Neuronal stem cell (in vitro differentiated cells): ENCODE measurements at regions not wholly inside any gene's neighbourhood (a gene's known extent, or its start where the extent isn't known, plus 50 kb on each side); places are given as distances from the start of the nearest gene placed in this dataset.

ENCODE experiments used
- DNase-seq: peaks from one replicate; pipeline ENCODE4 v3.0.0-alpha.2; 2013; ENCODE audit warnings: low spot score
- H2AFZ ChIP-seq: one replicate; pipeline ENCODE4 v1.6.1; 2013; ENCODE audit warnings: mild to moderate bottlenecking, low read length, inconsistent platforms
- H2AK5ac ChIP-seq: 2 replicates; pipeline ENCODE4 v1.6.1; 2013; ENCODE audit warnings: low read depth, mild to moderate bottlenecking, inconsistent platforms, low read length, moderate library complexity, mixed read lengths
- H2BK120ac ChIP-seq: 2 replicates; pipeline ENCODE4 v1.6.1; 2013; ENCODE audit warnings: low read depth, mild to moderate bottlenecking, inconsistent platforms, low read length, moderate library complexity, mixed read lengths
- H2BK12ac ChIP-seq: one replicate; pipeline ENCODE4 v1.6.1; 2013; ENCODE audit warnings: low read length, inconsistent platforms
- H2BK15ac ChIP-seq: 2 replicates; pipeline ENCODE4 v1.6.1; 2013; ENCODE audit warnings: mild to moderate bottlenecking, low read length, inconsistent platforms, mixed read lengths
- H2BK5ac ChIP-seq: one replicate; pipeline ENCODE4 v1.6.1; 2013; ENCODE audit warnings: inconsistent platforms, mild to moderate bottlenecking, low read length, moderate library complexity
- H3K14ac ChIP-seq: one replicate; pipeline ENCODE4 v1.6.1; 2013; ENCODE audit warnings: low read length, inconsistent platforms
- H3K18ac ChIP-seq: 2 replicates; pipeline ENCODE4 v1.6.1; 2013; ENCODE audit warnings: low read length, inconsistent platforms
- H3K23ac ChIP-seq: 2 replicates; pipeline ENCODE4 v1.6.1; 2013; ENCODE audit warnings: low read depth, mild to moderate bottlenecking, mixed read lengths, low read length, inconsistent platforms; ENCODE audit not compliant: poor library complexity
- H3K27ac ChIP-seq: replicated peaks from 3 replicates; pipeline ENCODE4 v1.5.1; 2013; ENCODE audit warnings: low read length, inconsistent platforms
- H3K27me3 ChIP-seq, 3 experiments: 2 replicates each; pipeline ENCODE4 v1.6.1; 2013; ENCODE audit warnings: low read length in 3 of 3, mild to moderate bottlenecking in 2 of 3, inconsistent platforms in 1 of 3, low read depth in 1 of 3, mixed read lengths in 1 of 3, moderate library complexity in 1 of 3; ENCODE audit not compliant: control insufficient read depth in 3 of 3, insufficient read depth in 3 of 3
- H3K36me3 ChIP-seq, 2 donors: replicated peaks in 1 of 2; 2 replicates each; pipeline ENCODE4 v1.6.1; 2013; ENCODE audit warnings: low read length in 2 of 2; ENCODE audit not compliant: control insufficient read depth in 2 of 2, insufficient read depth in 2 of 2
- H3K4ac ChIP-seq: 2 replicates; pipeline ENCODE4 v1.6.1; 2013; ENCODE audit warnings: inconsistent platforms, mild to moderate bottlenecking, low read length, moderate library complexity
- H3K4me1 ChIP-seq, 2 donors: 1 replicate in 1 of 2; 2 replicates in 1 of 2; pipeline ENCODE4 v1.6.1; 2013; ENCODE audit warnings: low read length in 2 of 2, low read depth in 1 of 2; ENCODE audit not compliant: control insufficient read depth in 2 of 2, insufficient read depth in 1 of 2
- H3K4me2 ChIP-seq: one replicate; pipeline ENCODE4 v1.6.1; 2013; ENCODE audit warnings: mild to moderate bottlenecking, low read length, inconsistent platforms; ENCODE audit not compliant: insufficient read depth, poor library complexity, severe bottlenecking
- H3K4me3 ChIP-seq, 2 donors: 2 replicates each; pipeline ENCODE4 v1.5.1; 2013; ENCODE audit warnings: low read length in 2 of 2, mild to moderate bottlenecking in 2 of 2, inconsistent platforms in 1 of 2, moderate library complexity in 1 of 2
- H3K79me1 ChIP-seq: one replicate; pipeline ENCODE4 v1.6.1; 2013; ENCODE audit warnings: low read depth, mild to moderate bottlenecking, inconsistent platforms, low read length, moderate library complexity
- H3K9ac ChIP-seq: one replicate; pipeline ENCODE4 v1.6.1; 2013; ENCODE audit warnings: mild to moderate bottlenecking, low read depth, low read length, inconsistent platforms; ENCODE audit not compliant: poor library complexity
- H3K9me3 ChIP-seq, 2 donors: replicated peaks in 1 of 2; 2 replicates each; pipeline versions ENCODE3 to v1.6.1; 2013; ENCODE audit warnings: low read length in 2 of 2, mild to moderate bottlenecking in 2 of 2, inconsistent platforms in 1 of 2, low read depth in 1 of 2, mixed read lengths in 1 of 2, moderate library complexity in 1 of 2; ENCODE audit not compliant: control insufficient read depth in 2 of 2, insufficient read depth in 1 of 2
- H4K8ac ChIP-seq: one replicate; pipeline ENCODE4 v1.6.1; 2013; ENCODE audit warnings: low read depth, mild to moderate bottlenecking, inconsistent platforms, low read length, moderate library complexity
- H4K91ac ChIP-seq: one replicate; pipeline ENCODE4 v1.6.1; 2013; ENCODE audit warnings: low read length, low read depth, mild to moderate bottlenecking, inconsistent platforms; ENCODE audit not compliant: poor library complexity
- WGBS, 2 donors: extraction: QIAGEN DNeasy Blood & Tissue Kit; methylation state at CpG; one replicate each; pipeline ENCODE4 v1.1.7; 2013; ENCODE audit warnings: missing lambda C conversion rate in 2 of 2, mixed read lengths in 1 of 2; ENCODE audit not compliant: insufficient read length in 2 of 2, insufficient replicate concordance in 1 of 2; ENCODE audit errors: extremely low coverage in 2 of 2; 5-methylcytosine and 5-hydroxymethylcytosine counted together

- no peak overlapping the region for H4K91ac ChIP-seq
- no peak overlapping the region for H3K4ac ChIP-seq
- H3K4me2 ChIP-seq, result no peak overlapping the region
- no peaks in the 10 kb centered on the region for H3K27me3 ChIP-seq
- no peaks in the 10 kb centered on the region for H3K36me3 ChIP-seq
- no peaks in the 10 kb centered on the region for H3K9me3 ChIP-seq
- no peak overlapping the region for H2BK12ac ChIP-seq
- H2BK5ac ChIP-seq, result no peak overlapping the region
- no peak overlapping the region for H3K23ac ChIP-seq
- H3K79me1 ChIP-seq, result no peaks in the 10 kb centered on the region
- no peak overlapping the region for H3K9ac ChIP-seq
- H4K8ac ChIP-seq, result no peak overlapping the region
- no peak overlapping the region for H2AK5ac ChIP-seq
- H3K4me3 ChIP-seq, result no peak overlapping the region
- H3K14ac ChIP-seq, result no peak overlapping the region
- no peak overlapping the region for H3K18ac ChIP-seq
- no peak overlapping the region for H2BK120ac ChIP-seq
- H3K4me1 ChIP-seq, result no peaks in the 10 kb centered on the region
- no peak overlapping the region for H2AFZ ChIP-seq
- no peak for DNase-seq
- no peak overlapping the region for H2BK15ac ChIP-seq
- WGBS, 2 donors, result no CpG with 5 or more reads among the region's 1 CpG
- no peak overlapping the region for H3K27ac ChIP-seq
These were observed 111.2 kb upstream of the SGCG start for GRCh38 chr13:23069566-23069965.

- Histone ChIP-seq H3K4me3 (no peak overlapping the region), H2BK5ac (no peak overlapping the region), H4K91ac (no peak overlapping the region), H2AK5ac (no peak overlapping the region), H3K4ac (no peak overlapping the region), H3K4me2 (no peak overlapping the region), H3K27ac (no peak overlapping the region), H2AFZ (no peak overlapping the region), H3K14ac (no peak overlapping the region), H2BK12ac (no peak overlapping the region), H3K9me3 (no peaks in the 10 kb centered on the region), H2BK120ac (no peak overlapping the region), H2BK15ac (no peak overlapping the region), H3K79me1 (no peaks in the 10 kb centered on the region), H3K18ac (no peak overlapping the region), H3K23ac (no peak overlapping the region), H3K27me3 (no peaks in the 10 kb centered on the region), H4K8ac (no peak overlapping the region), H3K9ac (no peak overlapping the region), H3K4me1 (no peaks in the 10 kb centered on the region), H3K36me3 (no peaks in the 10 kb centered on the region)
- WGBS, 2 donors, result no CpG with 5 or more reads among the region's 5 CpGs
- DNase-seq, result no peak
These were observed 106.5 kb upstream of the SGCG start for GRCh38 chr13:23074075-23074828.

GRCh38 chr13:23081220-23081619 is 99.6 kb upstream of the SGCG start:
- Histone ChIP-seq H3K36me3 (no peaks in the 10 kb centered on the region), H3K9me3 (peaks cover 0 to 2% of the 10 kb centered on the region in 2 donors), H3K14ac (no peak overlapping the region), H3K18ac (no peak overlapping the region), H4K8ac (no peak overlapping the region), H3K79me1 (no peaks in the 10 kb centered on the region), H2BK15ac (no peak overlapping the region), H2AK5ac (no peak overlapping the region), H2BK5ac (no peak overlapping the region), H3K27me3 (no peaks in the 10 kb centered on the region), H3K4me3 (no peak overlapping the region), H3K4me2 (no peak overlapping the region), H3K4ac (no peak overlapping the region), H4K91ac (no peak overlapping the region), H2BK120ac (no peak overlapping the region), H3K9ac (no peak overlapping the region), H3K4me1 (no peaks in the 10 kb centered on the region), H2AFZ (no peak overlapping the region), H3K27ac (no peak overlapping the region), H2BK12ac (no peak overlapping the region), H3K23ac (no peak overlapping the region)
- WGBS, 2 donors, result no CpG with 5 or more reads among the region's 5 CpGs
- no peak for DNase-seq

GRCh38 chr13:23081901-23082300 is 98.9 kb upstream of the SGCG start:
- Histone ChIP-seq H3K23ac (no peak overlapping the region), H2BK15ac (no peak overlapping the region), H3K4me1 (peaks cover 0 to 3% of the 10 kb centered on the region in 2 donors), H3K27ac (no peak overlapping the region), H3K14ac (no peak overlapping the region), H3K18ac (no peak overlapping the region), H2BK120ac (no peak overlapping the region), H3K27me3 (no peaks in the 10 kb centered on the region), H2BK12ac (no peak overlapping the region), H2AK5ac (no peak overlapping the region), H2AFZ (no peak overlapping the region), H3K4me2 (no peak overlapping the region), H3K9me3 (peaks cover 0 to 2% of the 10 kb centered on the region in 2 donors), H2BK5ac (no peak overlapping the region), H3K4ac (no peak overlapping the region), H4K8ac (no peak overlapping the region), H3K36me3 (no peaks in the 10 kb centered on the region), H3K9ac (no peak overlapping the region), H3K79me1 (no peaks in the 10 kb centered on the region), H3K4me3 (no peak overlapping the region), H4K91ac (no peak overlapping the region)
- DNase-seq, result no peak
- WGBS, 2 donors, result no CpG with 5 or more reads among the region's 7 CpGs
